ENCODE measurements at regions not wholly inside any gene's neighbourhood (a gene's known extent, or its start where the extent isn't known, plus 50 kb on each side); places are given as distances from the start of the nearest gene placed in this dataset.

- no peak for DNase-seq (ENCODE audit: low read depth)
Observed at GRCh38 chr1:69148731-69149130, 419.0 kb upstream of the LRRC7 start.

DNA sequence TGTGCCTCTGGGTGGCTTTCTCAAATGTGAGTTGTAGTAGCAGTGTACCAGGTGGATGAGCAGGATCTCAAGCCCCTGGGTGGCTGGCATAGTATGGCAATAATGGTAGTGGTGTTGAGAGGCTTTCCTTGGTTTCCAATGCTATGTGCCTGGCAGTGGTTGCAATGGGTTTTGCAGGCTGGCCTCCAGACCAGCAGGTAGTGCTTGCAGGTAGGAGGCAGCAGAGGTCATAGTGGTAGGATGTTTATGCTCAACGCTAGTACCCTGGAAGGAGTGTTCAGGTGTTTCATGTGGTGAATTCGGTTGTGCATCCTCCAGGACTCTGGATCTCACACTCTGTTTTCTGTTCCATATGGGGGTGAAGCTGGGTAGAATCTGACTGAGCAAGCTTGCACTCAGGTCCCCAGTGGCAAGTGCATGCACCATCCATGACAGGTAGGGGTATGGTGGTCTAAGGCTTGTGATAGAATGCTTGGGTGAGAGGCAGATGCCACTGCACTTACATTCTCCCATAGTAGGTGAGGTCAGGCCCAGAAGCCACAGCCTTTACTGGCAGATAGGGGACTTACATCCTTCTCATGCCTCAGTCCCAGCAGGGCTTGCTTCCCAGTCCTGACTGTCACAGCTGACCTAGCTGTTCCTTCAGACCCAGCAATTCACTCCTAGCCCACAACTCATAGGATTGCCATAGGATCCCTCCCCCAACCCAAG lies 410.5 kb upstream of the LRRC7 start:
- no peak for DNase-seq (ENCODE audit: low read depth)

GRCh38 chr1:69163241-69163640 lies 404.5 kb upstream of the LRRC7 start:
- DNase-seq (ENCODE audit: low read depth) = no peak

DNA sequence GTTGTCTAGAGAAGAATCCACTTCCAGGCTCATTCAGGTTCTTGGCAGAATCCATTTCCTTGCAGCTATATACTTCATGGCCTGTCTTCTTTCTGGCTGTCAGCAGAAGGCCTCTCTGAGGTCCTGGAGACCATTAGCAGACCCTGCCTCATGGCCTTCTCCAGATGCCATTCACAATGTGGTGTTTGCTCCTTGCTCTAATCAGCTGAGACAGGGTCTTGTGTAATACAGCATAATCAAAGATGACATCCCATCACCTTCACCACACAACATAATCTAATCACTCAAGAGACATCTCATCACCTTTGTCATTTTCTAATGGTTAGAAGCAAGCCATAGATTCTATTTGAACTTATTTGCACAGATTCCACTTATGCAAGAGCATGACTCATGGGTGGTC lies 403.9 kb upstream of the LRRC7 start:
- DNase-seq (ENCODE audit: low read depth) = no peak

DNA sequence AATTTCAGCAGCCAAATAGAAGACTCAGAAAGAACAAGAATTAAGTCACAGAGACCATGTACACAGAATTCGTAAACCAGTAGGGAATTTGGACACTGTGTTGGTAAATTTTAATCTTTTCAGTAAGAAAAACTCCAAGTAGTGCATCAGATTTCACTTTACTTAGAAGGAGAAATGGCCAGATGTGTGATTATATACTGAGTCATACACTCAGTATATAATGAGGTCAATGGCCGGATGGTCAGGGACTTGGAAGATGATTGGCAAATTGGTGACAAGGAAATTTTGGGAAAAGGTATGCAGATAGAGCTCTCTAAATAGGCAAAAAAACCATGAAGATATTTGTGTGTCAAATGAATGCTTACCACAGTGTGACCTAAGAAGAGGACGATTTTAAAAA lies 399.8 kb upstream of the LRRC7 start:
- DNase-seq (ENCODE audit: low read depth) = no peak

DNA sequence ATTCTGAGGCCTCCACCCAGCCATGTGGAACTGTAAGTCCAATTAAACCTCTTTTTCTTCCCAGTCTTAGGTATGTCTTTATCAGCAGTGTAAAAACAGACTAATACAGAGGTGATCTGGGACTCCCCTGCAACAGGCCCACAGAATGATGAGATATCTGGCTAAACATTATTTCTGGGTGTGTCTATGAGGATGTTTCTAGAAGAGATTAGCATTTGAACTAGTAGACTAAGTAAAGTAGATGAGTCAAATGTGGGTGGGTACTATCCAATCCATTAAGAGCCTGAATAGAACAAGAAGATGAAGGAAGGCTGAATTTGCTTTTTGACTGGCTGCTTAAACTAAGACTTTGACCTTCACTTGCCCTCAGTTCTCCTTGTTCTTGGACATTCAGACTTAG lies 396.5 kb upstream of the LRRC7 start:
- no peak for DNase-seq (ENCODE audit: low read depth)

GRCh38 chr1:69172003-69173000 lies 395.4 kb upstream of the LRRC7 start:
- no peak for DNase-seq (ENCODE audit: low read depth)

DNA sequence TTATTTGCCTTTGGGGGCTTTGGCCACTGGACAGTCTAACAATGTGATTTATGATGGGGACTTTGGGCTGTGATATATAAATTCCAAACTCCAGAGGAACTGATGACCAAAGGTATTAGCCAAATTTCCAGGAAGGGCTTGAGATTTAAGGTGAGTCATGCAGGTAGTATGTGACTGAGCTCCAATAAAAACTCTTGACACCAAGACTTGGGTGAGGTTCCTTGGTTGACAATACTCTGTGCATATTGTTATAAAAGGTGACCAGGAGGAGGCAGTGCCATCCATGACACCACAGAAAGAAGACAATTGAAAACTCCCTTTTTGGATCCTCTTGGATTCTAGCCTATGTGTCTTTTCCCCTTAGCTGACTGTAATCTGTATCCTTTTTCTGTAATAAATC lies 392.7 kb upstream of the LRRC7 start:
- DNase-seq (ENCODE audit: low read depth) = no peak

GRCh38 chr1:69180358-69180757 lies 387.4 kb upstream of the LRRC7 start:
- DNase-seq (ENCODE audit: low read depth) = no peak

DNA sequence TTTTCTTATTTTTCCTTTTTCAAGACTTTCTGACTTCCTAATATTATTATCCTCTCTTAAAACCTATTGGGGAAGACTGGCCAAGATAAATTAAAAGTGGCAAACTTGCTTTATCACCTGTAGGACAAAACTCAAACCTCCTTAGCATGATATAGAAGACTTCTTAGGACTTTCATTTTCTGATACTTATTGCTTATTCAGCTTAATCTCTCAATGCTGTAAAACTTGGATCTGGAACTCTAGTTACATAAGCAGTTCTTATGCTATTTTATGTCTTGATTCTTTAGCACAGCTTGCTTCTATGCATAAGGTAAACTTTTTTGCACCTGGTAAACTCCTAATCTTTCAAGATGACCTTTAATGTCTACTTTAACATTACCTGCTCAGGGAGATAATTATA lies 382.3 kb upstream of the LRRC7 start:
- DNase-seq (ENCODE audit: low read depth) = no peak

- DNase-seq (ENCODE audit: low read depth) = no peak
Observed at GRCh38 chr1:69191335-69191734, 376.4 kb upstream of the LRRC7 start.

DNA sequence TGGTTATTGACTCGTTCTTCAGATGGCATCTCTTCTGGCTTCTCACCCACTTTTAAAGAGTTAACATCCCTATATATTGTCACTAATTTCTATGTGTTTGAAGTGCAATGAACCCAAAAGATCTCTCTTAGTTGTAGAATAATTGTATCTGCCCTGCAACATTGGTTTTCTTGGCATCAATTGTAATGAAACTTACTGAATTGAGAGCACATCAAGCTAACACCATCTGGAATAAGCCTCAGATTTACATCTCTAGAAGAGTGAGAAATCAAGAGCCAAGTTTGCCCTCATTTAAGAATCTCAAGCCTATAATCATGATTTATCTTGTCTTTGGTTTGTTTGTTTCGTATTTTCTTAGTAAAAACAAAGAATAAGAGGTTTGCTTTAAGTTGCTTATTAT lies 372.6 kb upstream of the LRRC7 start:
- DNase-seq (ENCODE audit: low read depth) = no peak

DNA sequence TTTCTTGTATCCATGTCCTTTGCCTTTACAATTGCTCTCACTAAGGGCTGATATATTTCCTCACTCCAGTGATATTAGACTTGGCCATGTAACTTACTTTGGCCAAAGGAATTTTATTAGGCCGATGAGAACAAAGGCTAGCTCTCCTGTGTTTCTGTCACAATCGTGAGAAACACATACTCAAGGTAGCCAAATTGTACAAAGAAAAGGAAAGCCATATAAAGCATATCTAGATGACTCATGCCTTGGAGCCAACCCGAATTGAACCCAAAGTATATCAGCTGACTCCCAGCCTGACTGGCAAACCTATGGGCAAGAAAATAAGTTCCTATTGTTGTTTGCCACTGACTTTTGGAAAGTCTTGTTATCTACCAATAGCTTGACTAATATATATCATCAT lies 371.7 kb upstream of the LRRC7 start:
- no peak for DNase-seq (ENCODE audit: low read depth)

GRCh38 chr1:69197816-69198215 lies 369.9 kb upstream of the LRRC7 start:
- DNase-seq (ENCODE audit: low read depth) = no peak

GRCh38 chr1:69201716-69202115 lies 366.0 kb upstream of the LRRC7 start:
- DNase-seq (ENCODE audit: low read depth) = no peak

DNA sequence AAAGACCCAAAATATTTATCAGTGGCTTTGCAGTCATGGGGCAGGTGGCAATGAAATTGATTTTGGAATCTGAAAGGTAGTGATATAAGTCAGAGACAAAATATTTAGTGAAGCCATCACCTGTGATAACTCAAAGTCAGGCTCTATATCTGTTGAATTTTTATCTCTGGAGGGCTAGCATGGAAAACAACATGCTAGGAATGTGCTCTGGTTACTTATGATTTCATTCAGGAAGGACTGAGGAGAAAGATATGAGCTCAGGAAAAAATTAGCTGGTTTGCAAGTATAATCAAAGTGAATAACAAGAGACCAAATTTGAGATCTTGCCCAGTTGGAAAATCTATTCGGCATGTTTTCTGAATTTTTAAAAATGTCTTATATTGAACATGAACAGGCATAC lies 364.6 kb upstream of the LRRC7 start:
- DNase-seq (ENCODE audit: low read depth) = no peak

GRCh38 chr1:69213644-69214043 lies 354.1 kb upstream of the LRRC7 start:
- no peak for DNase-seq (ENCODE audit: low read depth)

DNA sequence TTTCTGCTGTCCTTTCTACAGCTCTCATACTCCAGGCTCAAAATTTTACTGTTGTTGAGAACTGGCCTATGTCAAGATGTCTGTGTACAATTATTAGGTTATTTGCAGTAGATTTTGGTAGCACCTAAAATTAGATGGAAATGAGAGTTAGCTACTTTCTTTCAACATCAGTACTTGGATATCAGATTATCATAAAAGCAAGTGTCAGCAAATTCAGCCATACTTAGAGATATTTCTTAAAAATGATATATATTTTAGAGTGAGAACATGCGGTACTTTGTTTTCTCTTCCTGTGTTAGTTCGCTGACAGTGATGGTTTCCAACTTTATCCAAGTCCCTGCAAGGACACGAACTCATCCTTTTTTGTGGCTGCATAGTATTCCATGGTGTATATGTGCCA lies 351.8 kb upstream of the LRRC7 start:
- DNase-seq (ENCODE audit: low read depth) = no peak

DNA sequence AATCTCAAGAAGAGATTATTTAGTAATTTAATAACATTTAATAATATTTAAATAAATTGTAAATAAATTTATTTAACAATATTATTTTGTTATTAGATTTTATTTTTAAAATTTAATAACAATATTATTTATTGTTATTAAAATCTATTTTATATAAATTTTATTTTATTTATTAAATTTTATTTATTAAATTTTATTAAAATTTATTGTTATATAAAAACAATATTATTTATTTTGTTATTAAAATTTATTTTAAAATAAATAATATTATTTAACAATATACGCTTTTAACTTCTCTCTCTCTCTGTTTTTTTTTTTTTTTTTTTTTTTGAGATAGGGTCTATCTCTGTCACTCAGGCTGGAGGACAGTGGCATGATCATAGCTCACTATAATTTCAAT lies 347.1 kb upstream of the LRRC7 start:
- DNase-seq (ENCODE audit: low read depth) = no peak

GRCh38 chr1:69221524-69221923 lies 346.2 kb upstream of the LRRC7 start:
- peak; percentile 2 for DNase-seq (ENCODE audit: low read depth)

GRCh38 chr1:69223156-69223555 lies 344.6 kb upstream of the LRRC7 start:
- no peak for DNase-seq (ENCODE audit: low read depth)

GRCh38 chr1:69228501-69228900 lies 339.2 kb upstream of the LRRC7 start:
- no peak for DNase-seq (ENCODE audit: low read depth)

- DNase-seq (ENCODE audit: low read depth) = no peak
Observed at GRCh38 chr1:69230208-69230607, 337.5 kb upstream of the LRRC7 start.
